Chondrocyte (in vitro differentiated cells): ENCODE measurements at regions not wholly inside any gene's neighbourhood (a gene's known extent, or its start where the extent isn't known, plus 50 kb on each side); places are given as distances from the start of the nearest gene placed in this dataset.

Experiments
- DNase-seq: peaks from one replicate; pipeline ENCODE4 v3.0.0; 2021; ENCODE audit warnings: mixed read lengths, low spot score
- H3K27ac Mint-ChIP-seq: one replicate; pipeline ENCODE4 v1.8.0; 2021; ENCODE audit warnings: mild to moderate bottlenecking, moderate library complexity, mixed read lengths; ENCODE audit not compliant: unreplicated experiment
- H3K27me3 Mint-ChIP-seq: 2 replicates; pipeline ENCODE4 v1.8.0; 2021; ENCODE audit warnings: low read depth, mixed read lengths
- H3K36me3 Mint-ChIP-seq: 2 replicates; pipeline ENCODE4 v1.8.0; 2021; ENCODE audit warnings: low read depth, mixed read lengths
- H3K4me1 Mint-ChIP-seq: 2 replicates; pipeline ENCODE4 v1.8.0; 2021; ENCODE audit warnings: low read depth, mild to moderate bottlenecking, mixed read lengths
- H3K4me3 Mint-ChIP-seq: one replicate; pipeline ENCODE4 v1.8.0; 2021; ENCODE audit warnings: mild to moderate bottlenecking, moderate library complexity, mixed read lengths; ENCODE audit not compliant: unreplicated experiment
- H3K9me3 Mint-ChIP-seq: 2 replicates; pipeline ENCODE4 v1.8.0; 2021; ENCODE audit warnings: low read depth, mixed read lengths
- TF ChIP-seq, protein P1 (sequence below): fragments of 200-600 bp; sonication (generic); IDR thresholded peaks from 2 replicates; pipeline ENCODE4 v1.5.0; 2021; ENCODE audit warnings: antibody characterized with exemption, mild to moderate bottlenecking, moderate library complexity

DNA sequence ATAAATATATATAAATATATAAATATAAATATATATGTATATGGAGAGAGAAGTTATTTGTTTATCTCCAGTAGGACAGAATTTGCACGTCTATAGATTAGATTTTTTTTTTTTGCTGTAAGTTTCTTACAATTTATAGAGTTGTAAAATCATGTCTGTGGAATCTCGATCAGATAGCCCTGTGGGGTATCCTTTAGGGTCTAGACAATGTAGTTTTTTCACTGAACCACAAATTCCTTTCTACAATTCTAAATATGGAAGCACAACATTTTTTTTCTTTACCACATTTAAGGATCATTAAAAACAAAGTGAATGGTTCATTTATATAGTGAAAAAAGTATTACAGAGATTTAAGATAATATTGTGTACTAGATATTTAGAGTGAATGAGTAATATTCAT is 384.2 kb upstream of the ZNF608 start:
- Mint-ChIP-seq H3K4me3 (no peak overlapping the region), H3K4me1 (peaks cover 27% of the 10 kb centered on the region), H3K27me3 (no peaks in the 10 kb centered on the region), H3K36me3 (no peaks in the 10 kb centered on the region), H3K9me3 (no peaks in the 10 kb centered on the region), H3K27ac (no peak overlapping the region)
- TF ChIP-seq, protein P1, sequence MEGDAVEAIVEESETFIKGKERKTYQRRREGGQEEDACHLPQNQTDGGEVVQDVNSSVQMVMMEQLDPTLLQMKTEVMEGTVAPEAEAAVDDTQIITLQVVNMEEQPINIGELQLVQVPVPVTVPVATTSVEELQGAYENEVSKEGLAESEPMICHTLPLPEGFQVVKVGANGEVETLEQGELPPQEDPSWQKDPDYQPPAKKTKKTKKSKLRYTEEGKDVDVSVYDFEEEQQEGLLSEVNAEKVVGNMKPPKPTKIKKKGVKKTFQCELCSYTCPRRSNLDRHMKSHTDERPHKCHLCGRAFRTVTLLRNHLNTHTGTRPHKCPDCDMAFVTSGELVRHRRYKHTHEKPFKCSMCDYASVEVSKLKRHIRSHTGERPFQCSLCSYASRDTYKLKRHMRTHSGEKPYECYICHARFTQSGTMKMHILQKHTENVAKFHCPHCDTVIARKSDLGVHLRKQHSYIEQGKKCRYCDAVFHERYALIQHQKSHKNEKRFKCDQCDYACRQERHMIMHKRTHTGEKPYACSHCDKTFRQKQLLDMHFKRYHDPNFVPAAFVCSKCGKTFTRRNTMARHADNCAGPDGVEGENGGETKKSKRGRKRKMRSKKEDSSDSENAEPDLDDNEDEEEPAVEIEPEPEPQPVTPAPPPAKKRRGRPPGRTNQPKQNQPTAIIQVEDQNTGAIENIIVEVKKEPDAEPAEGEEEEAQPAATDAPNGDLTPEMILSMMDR = no peak
- DNase-seq = no peak

DNA sequence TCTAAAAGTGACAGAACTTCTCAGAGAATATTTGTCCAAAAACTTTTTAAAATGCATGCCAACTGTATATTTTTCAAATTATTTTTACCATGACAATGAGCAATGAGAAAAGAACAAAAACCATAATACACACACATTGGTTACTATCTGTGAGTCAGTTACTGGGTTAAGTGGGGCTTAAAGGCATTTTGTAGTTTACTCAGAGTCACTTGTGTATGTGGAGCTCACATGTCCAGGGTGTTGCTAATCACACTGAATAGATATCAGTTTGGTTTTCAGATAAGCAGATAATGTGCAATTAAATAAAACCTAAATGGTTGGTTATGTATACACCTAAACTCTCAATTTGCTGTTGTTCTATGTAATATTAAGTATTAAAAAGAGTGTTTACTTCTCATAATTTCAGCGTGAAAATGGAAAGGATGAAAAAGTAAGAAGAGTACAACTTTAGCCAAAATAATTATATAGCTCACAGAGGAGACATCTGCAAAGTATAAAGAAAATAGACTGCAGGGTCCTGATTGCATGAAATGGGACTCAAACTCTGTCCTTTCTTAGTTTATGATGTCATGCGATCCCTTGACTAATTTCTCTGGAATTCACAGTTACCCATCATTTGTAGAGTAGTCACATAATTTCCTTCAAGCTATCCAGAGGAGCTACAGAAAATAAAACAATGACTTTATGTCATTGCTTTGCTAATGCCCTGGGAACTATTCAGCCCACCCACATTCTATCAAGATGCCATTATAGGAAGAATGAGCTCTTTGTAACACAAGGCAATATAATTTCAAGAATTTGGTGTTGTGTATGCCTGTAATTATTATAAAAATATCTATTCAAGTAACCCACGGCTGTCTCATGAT is 388.0 kb upstream of the ZNF608 start:
- Mint-ChIP-seq H3K36me3 (no peaks in the 10 kb centered on the region), H3K4me1 (peaks cover 27% of the 10 kb centered on the region), H3K9me3 (no peaks in the 10 kb centered on the region), H3K27ac (peak overlapping the region; percentile 59), H3K27me3 (no peaks in the 10 kb centered on the region), H3K4me3 (no peak overlapping the region)
- TF ChIP-seq, protein P1 = no peak
- no peak for DNase-seq

DNA sequence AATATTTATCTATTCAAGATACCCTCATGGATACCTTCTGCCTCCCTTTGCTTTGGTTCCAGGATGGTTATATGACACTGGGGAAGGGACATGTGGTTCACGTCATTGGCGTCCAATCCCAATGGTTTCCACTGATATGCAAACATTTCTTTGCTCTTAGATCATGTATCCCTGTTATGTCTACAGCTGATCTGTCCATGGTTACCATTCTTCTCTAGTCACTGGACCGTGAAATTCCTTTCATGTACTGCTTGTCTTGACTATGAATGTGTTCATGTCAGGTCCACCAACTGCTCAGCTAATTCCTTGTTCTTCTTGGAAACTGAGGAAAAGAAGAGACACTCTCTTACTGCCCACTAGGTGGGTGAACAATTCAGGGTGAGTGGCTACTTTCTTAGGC is 391.1 kb upstream of the ZNF608 start:
- no peak overlapping the region for H3K27ac Mint-ChIP-seq
- TF ChIP-seq, protein P1 = no peak
- peaks cover 45% of the 10 kb centered on the region for H3K4me1 Mint-ChIP-seq
- no peaks in the 10 kb centered on the region for H3K9me3 Mint-ChIP-seq
- no peaks in the 10 kb centered on the region for H3K27me3 Mint-ChIP-seq
- no peak overlapping the region for H3K4me3 Mint-ChIP-seq
- no peak for DNase-seq
- H3K36me3 Mint-ChIP-seq = no peaks in the 10 kb centered on the region

DNA sequence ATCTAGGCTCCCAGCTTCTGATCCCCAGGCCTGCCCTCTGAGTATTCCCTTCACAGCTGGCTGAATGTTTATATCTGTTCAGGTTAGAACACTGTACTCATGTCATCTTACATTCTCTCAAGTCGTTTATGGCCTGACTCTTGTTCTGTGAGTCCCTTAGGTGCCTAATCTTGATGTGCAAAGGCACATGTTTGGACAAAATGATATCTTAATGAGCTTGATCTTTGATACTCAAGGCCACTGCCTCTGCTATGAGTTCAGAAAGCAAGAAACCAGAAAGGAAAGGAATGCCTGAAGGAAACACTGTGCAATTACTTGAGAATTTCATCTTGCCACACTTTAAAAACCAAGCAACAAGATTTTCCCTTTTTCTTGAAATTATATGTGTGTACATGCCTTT is 391.8 kb upstream of the ZNF608 start:
- DNase-seq = no peak
- TF ChIP-seq, protein P1 = no peak
- no peaks in the 10 kb centered on the region for H3K36me3 Mint-ChIP-seq
- no peak overlapping the region for H3K27ac Mint-ChIP-seq
- H3K4me3 Mint-ChIP-seq = no peak overlapping the region
- H3K27me3 Mint-ChIP-seq = no peaks in the 10 kb centered on the region
- no peaks in the 10 kb centered on the region for H3K9me3 Mint-ChIP-seq
- peaks cover 37% of the 10 kb centered on the region for H3K4me1 Mint-ChIP-seq

DNA sequence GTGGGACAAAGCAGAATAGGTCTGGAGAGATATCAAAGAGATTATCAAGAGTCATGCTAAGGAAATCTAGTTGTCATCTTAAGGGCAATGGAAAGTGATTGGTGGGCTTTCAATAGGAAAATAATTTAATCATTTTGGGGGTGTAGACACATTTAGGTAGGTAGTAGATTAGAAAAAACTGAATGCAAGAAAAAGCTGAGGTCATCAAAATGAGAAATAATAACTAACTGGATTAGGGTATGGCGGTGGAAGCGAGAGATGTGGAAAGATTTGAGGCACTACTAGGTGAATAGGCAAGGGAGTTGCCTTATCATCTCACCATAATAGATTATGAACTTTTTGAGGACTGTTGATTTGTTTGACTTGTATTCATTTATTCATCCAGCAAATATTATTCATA is 393.2 kb upstream of the ZNF608 start:
- peaks cover 31% of the 10 kb centered on the region for H3K4me1 Mint-ChIP-seq
- H3K27me3 Mint-ChIP-seq = no peaks in the 10 kb centered on the region
- TF ChIP-seq, protein P1 = no peak
- DNase-seq = no peak
- no peak overlapping the region for H3K27ac Mint-ChIP-seq
- no peaks in the 10 kb centered on the region for H3K36me3 Mint-ChIP-seq
- H3K9me3 Mint-ChIP-seq = no peaks in the 10 kb centered on the region
- no peak overlapping the region for H3K4me3 Mint-ChIP-seq
